ENCODE measurements at regions not wholly inside any gene's neighbourhood (a gene's known extent, or its start where the extent isn't known, plus 50 kb on each side); places are given as distances from the start of the nearest gene placed in this dataset.

DNA sequence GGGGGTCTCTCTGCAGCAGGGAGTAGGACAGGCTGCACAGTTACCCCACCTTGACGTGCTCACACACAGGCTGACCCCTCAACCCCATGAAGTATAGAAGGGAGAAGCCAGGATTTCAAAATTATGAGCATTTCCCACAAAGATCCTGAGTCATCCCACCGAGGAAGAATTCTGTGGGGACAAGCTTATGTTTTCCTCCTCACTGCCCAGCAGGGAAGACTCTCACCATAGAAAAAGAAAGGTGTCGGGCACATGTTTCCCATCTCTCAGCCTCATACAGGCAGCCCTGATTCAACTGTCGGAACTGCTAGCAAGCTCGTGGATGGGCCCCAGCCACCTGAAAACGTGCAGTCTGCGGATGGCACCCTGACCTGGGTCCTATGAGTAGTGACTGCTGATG lies 499.7 kb upstream of the MKI67 start:
- Histone ChIP-seq H3K27me3 (ENCODE audit: insufficient read depth, low read depth, low read length) (no peaks in the 10 kb centered on the region), H3K4me2 (ENCODE audit: low read length) (no peak overlapping the region), H3K27ac (ENCODE audit: low read length) (no peak overlapping the region), H4K20me1 (ENCODE audit: insufficient read depth) (no peaks in the 10 kb centered on the region), H3K9ac (ENCODE audit: low read length) (no peak overlapping the region), H3K36me3 (ENCODE audit: insufficient read depth, low read length) (no peaks in the 10 kb centered on the region), H3K9me3 (ENCODE audit: low read length) (no peaks in the 10 kb centered on the region), H3K9me2 (ENCODE audit: insufficient read depth, low read length) (no peaks in the 10 kb centered on the region), H3K4me3 (ENCODE audit: low read length) (no peak overlapping the region), H3K79me2 (replicated peaks; ENCODE audit: insufficient read depth, low read length) (no peaks in the 10 kb centered on the region), H3F3A (ENCODE audit: insufficient read depth, low read length, poor library complexity, severe bottlenecking) (no peaks in the 10 kb centered on the region), H2AFZ (ENCODE audit: low read depth, low read length) (no peak overlapping the region)
- TF ChIP-seq MXI1 (conservative IDR thresholded peaks at IDR 0.05; ENCODE audit: poor library complexity, severe bottlenecking) (no peak), EP300 (conservative IDR thresholded peaks at IDR 0.05; ENCODE audit: poor library complexity, severe bottlenecking) (no peak), TAF1 (IDR thresholded peaks at IDR 0.05; ENCODE audit: low read depth) (no peak), RAD21 (conservative IDR thresholded peaks at IDR 0.05) (no peak), EZH2 (IDR thresholded peaks at IDR 0.05; ENCODE audit: borderline replicate concordance, insufficient read depth, low read length, poor library complexity, severe bottlenecking) (no peak), POLR2AphosphoS5 (IDR thresholded peaks at IDR 0.05) (no peak), SMC3 (conservative IDR thresholded peaks at IDR 0.05; ENCODE audit: poor library complexity) (no peak)
- TF ChIP-seq, protein P1, sequence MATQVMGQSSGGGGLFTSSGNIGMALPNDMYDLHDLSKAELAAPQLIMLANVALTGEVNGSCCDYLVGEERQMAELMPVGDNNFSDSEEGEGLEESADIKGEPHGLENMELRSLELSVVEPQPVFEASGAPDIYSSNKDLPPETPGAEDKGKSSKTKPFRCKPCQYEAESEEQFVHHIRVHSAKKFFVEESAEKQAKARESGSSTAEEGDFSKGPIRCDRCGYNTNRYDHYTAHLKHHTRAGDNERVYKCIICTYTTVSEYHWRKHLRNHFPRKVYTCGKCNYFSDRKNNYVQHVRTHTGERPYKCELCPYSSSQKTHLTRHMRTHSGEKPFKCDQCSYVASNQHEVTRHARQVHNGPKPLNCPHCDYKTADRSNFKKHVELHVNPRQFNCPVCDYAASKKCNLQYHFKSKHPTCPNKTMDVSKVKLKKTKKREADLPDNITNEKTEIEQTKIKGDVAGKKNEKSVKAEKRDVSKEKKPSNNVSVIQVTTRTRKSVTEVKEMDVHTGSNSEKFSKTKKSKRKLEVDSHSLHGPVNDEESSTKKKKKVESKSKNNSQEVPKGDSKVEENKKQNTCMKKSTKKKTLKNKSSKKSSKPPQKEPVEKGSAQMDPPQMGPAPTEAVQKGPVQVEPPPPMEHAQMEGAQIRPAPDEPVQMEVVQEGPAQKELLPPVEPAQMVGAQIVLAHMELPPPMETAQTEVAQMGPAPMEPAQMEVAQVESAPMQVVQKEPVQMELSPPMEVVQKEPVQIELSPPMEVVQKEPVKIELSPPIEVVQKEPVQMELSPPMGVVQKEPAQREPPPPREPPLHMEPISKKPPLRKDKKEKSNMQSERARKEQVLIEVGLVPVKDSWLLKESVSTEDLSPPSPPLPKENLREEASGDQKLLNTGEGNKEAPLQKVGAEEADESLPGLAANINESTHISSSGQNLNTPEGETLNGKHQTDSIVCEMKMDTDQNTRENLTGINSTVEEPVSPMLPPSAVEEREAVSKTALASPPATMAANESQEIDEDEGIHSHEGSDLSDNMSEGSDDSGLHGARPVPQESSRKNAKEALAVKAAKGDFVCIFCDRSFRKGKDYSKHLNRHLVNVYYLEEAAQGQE (IDR thresholded peaks at IDR 0.05; ENCODE audit: borderline replicate concordance): no peak
- TF ChIP-seq, protein P2, sequence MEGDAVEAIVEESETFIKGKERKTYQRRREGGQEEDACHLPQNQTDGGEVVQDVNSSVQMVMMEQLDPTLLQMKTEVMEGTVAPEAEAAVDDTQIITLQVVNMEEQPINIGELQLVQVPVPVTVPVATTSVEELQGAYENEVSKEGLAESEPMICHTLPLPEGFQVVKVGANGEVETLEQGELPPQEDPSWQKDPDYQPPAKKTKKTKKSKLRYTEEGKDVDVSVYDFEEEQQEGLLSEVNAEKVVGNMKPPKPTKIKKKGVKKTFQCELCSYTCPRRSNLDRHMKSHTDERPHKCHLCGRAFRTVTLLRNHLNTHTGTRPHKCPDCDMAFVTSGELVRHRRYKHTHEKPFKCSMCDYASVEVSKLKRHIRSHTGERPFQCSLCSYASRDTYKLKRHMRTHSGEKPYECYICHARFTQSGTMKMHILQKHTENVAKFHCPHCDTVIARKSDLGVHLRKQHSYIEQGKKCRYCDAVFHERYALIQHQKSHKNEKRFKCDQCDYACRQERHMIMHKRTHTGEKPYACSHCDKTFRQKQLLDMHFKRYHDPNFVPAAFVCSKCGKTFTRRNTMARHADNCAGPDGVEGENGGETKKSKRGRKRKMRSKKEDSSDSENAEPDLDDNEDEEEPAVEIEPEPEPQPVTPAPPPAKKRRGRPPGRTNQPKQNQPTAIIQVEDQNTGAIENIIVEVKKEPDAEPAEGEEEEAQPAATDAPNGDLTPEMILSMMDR (IDR thresholded peaks at IDR 0.05; ENCODE audit: poor library complexity, severe bottlenecking): no peak

DNA sequence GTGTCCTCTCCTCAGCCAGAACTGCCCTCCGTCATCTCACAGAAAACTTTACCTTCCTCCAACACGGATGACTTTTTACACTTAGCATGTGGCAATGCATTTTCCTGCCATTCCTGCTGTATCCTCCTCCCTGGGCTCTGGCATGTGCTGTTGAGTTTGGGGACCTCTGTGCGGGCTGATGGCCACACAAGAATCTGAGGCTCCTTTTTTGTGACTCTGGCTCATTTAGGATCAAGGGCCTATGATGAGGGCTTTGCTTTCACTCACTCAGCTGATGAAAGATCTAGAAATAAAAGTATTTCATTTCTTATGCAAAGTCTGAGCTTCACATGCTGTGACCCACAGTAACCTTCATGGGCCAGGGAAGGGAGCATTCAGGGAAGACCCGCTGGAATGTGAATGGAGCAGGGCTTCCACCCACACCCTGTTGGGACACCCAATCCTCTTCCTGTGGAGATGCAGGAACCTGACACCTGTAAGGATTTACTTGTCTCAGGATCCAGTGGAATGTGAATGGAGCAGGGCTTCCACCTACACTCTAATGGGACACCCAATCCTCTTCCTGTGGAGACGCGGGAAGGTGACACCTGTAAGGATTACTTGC lies 500.3 kb upstream of the MKI67 start:
- no peak overlapping the region for H3K4me2 ChIP-seq (ENCODE audit: low read length)
- H2AFZ ChIP-seq (ENCODE audit: low read depth, low read length): no peak overlapping the region
- no peaks in the 10 kb centered on the region for H3K9me2 ChIP-seq (ENCODE audit: insufficient read depth, low read length)
- no peak overlapping the region for H3K4me3 ChIP-seq (ENCODE audit: low read length)
- H4K20me1 ChIP-seq (ENCODE audit: insufficient read depth): no peaks in the 10 kb centered on the region
- no peak overlapping the region for H3K27ac ChIP-seq (ENCODE audit: low read length)
- TF ChIP-seq SMC3 (conservative IDR thresholded peaks at IDR 0.05; ENCODE audit: poor library complexity) (no peak), RAD21 (conservative IDR thresholded peaks at IDR 0.05) (no peak), TAF1 (IDR thresholded peaks at IDR 0.05; ENCODE audit: low read depth) (no peak), EP300 (conservative IDR thresholded peaks at IDR 0.05; ENCODE audit: poor library complexity, severe bottlenecking) (no peak), MXI1 (conservative IDR thresholded peaks at IDR 0.05; ENCODE audit: poor library complexity, severe bottlenecking) (no peak), POLR2AphosphoS5 (IDR thresholded peaks at IDR 0.05) (no peak), EZH2 (IDR thresholded peaks at IDR 0.05; ENCODE audit: borderline replicate concordance, insufficient read depth, low read length, poor library complexity, severe bottlenecking) (no peak)
- TF ChIP-seq, protein P1 (IDR thresholded peaks at IDR 0.05; ENCODE audit: borderline replicate concordance): no peak
- TF ChIP-seq, protein P2 (IDR thresholded peaks at IDR 0.05; ENCODE audit: poor library complexity, severe bottlenecking): no peak
- no peaks in the 10 kb centered on the region for H3K9me3 ChIP-seq (ENCODE audit: low read length)
- H3F3A ChIP-seq (ENCODE audit: insufficient read depth, low read length, poor library complexity, severe bottlenecking): no peaks in the 10 kb centered on the region
- H3K9ac ChIP-seq (ENCODE audit: low read length): no peak overlapping the region
- no peaks in the 10 kb centered on the region for H3K79me2 ChIP-seq (replicated peaks; ENCODE audit: insufficient read depth, low read length)
- no peaks in the 10 kb centered on the region for H3K27me3 ChIP-seq (ENCODE audit: insufficient read depth, low read depth, low read length)
- no peaks in the 10 kb centered on the region for H3K36me3 ChIP-seq (ENCODE audit: insufficient read depth, low read length)
